Trophoblast cell (in vitro differentiated cells and primary cell): ENCODE measurements at regions not wholly inside any gene's neighbourhood (a gene's known extent, or its start where the extent isn't known, plus 50 kb on each side); places are given as distances from the start of the nearest gene placed in this dataset.

ENCODE experiments used
- DNase-seq, 2 donors: peaks; one replicate each; pipeline ENCODE4 v3.0.0-alpha.2; 2016
- H2AFZ ChIP-seq: 2 replicates; pipeline ENCODE4 v1.6.1; 2013; ENCODE audit warnings: low read length, moderate library complexity, mild to moderate bottlenecking; ENCODE audit not compliant: insufficient read depth, poor library complexity
- H2AK5ac ChIP-seq: 2 replicates; pipeline ENCODE4 v1.6.1; 2013; ENCODE audit warnings: mild to moderate bottlenecking, low read length
- H2BK120ac ChIP-seq: 2 replicates; pipeline ENCODE4 v1.6.1; 2013; ENCODE audit warnings: low read length, mild to moderate bottlenecking, moderate library complexity; ENCODE audit not compliant: insufficient read depth, poor library complexity
- H2BK12ac ChIP-seq: 2 replicates; pipeline ENCODE4 v1.6.1; 2013; ENCODE audit warnings: mild to moderate bottlenecking, low read length, moderate library complexity
- H2BK5ac ChIP-seq: 2 replicates; pipeline ENCODE4 v1.6.1; 2013; ENCODE audit warnings: low read length, low read depth, moderate library complexity, mild to moderate bottlenecking; ENCODE audit not compliant: poor library complexity
- H3K14ac ChIP-seq: 2 replicates; pipeline ENCODE4 v1.6.1; 2013; ENCODE audit warnings: mild to moderate bottlenecking, low read length
- H3K18ac ChIP-seq: 2 replicates; pipeline ENCODE4 v1.6.1; 2013; ENCODE audit warnings: mild to moderate bottlenecking, low read length
- H3K23ac ChIP-seq: 2 replicates; pipeline ENCODE4 v1.6.1; 2013; ENCODE audit warnings: low read length
- H3K27ac ChIP-seq: 2 replicates; pipeline ENCODE4 v1.5.1; 2013; ENCODE audit warnings: low read depth, mild to moderate bottlenecking, inconsistent platforms, low read length, moderate library complexity
- H3K27me3 ChIP-seq: 2 replicates; pipeline ENCODE4 v1.6.1; 2013; ENCODE audit warnings: inconsistent platforms, mild to moderate bottlenecking, low read length, moderate library complexity; ENCODE audit not compliant: insufficient read depth
- H3K36me3 ChIP-seq, 2 experiments: 1 replicate in 1 of 2; 2 replicates in 1 of 2; pipeline ENCODE4 v1.6.1; 2013; ENCODE audit warnings: low read length in 2 of 2, mild to moderate bottlenecking in 2 of 2, moderate library complexity in 1 of 2; ENCODE audit not compliant: insufficient read depth in 2 of 2, control insufficient read depth in 1 of 2
- H3K4ac ChIP-seq: 2 replicates; pipeline ENCODE4 v1.6.1; 2013; ENCODE audit warnings: low read depth, mild to moderate bottlenecking, low read length, moderate library complexity
- H3K4me1 ChIP-seq, 2 experiments: 1 replicate in 1 of 2; 2 replicates in 1 of 2; pipeline ENCODE4 v1.6.1; 2013; ENCODE audit warnings: low read length in 2 of 2, mild to moderate bottlenecking in 2 of 2, moderate library complexity in 1 of 2; ENCODE audit not compliant: insufficient read depth in 2 of 2, control insufficient read depth in 1 of 2
- H3K4me2 ChIP-seq: 2 replicates; pipeline ENCODE4 v1.6.1; 2013; ENCODE audit warnings: inconsistent platforms, mild to moderate bottlenecking, low read length, moderate library complexity
- H3K4me3 ChIP-seq: 2 replicates; pipeline ENCODE4 v1.5.1; 2013; ENCODE audit warnings: mild to moderate bottlenecking, low read depth, low read length, inconsistent platforms
- H3K79me1 ChIP-seq: one replicate; pipeline ENCODE4 v1.6.1; 2013; ENCODE audit warnings: low read length
- H3K79me2 ChIP-seq: 2 replicates; pipeline ENCODE4 v1.6.1; 2013; ENCODE audit warnings: low read length, mild to moderate bottlenecking; ENCODE audit not compliant: control insufficient read depth, insufficient read depth, poor library complexity
- H3K9ac ChIP-seq: 2 replicates; pipeline ENCODE4 v1.6.1; 2013; ENCODE audit warnings: mild to moderate bottlenecking, low read length
- H3K9me3 ChIP-seq: 2 replicates; pipeline ENCODE4 v1.6.1; 2013; ENCODE audit warnings: low read depth, mild to moderate bottlenecking, control low read depth, inconsistent platforms, low read length; ENCODE audit not compliant: insufficient read depth
- H4K12ac ChIP-seq: 2 replicates; pipeline ENCODE4 v1.6.1; 2013; ENCODE audit warnings: low read depth, mild to moderate bottlenecking, low read length, moderate library complexity
- H4K8ac ChIP-seq: 2 replicates; pipeline ENCODE4 v1.6.1; 2013; ENCODE audit warnings: low read depth, mild to moderate bottlenecking, low read length, moderate library complexity
- H4K91ac ChIP-seq: one replicate; pipeline ENCODE4 v1.6.1; 2013; ENCODE audit warnings: low read depth, mild to moderate bottlenecking, low read length, moderate library complexity
- WGBS: extraction: QIAGEN DNeasy Blood & Tissue Kit; methylation state at CpG from one replicate; pipeline ENCODE4 v1.1.7; 2013; ENCODE audit warnings: missing lambda C conversion rate; ENCODE audit not compliant: insufficient read length, insufficient coverage; ENCODE audit errors: extremely low coverage; 5-methylcytosine and 5-hydroxymethylcytosine counted together

GRCh38 chr14:89592961-89593360 lies 175.9 kb upstream of the FOXN3 start:
- Histone ChIP-seq H3K4ac (no peak overlapping the region), H3K79me2 (no peaks in the 10 kb centered on the region), H2AFZ (no peak overlapping the region), H3K4me3 (no peak overlapping the region), H4K12ac (no peak overlapping the region), H4K91ac (no peak overlapping the region), H2BK120ac (no peak overlapping the region), H3K79me1 (peaks cover 3% of the 10 kb centered on the region), H3K14ac (no peak overlapping the region), H3K23ac (no peak overlapping the region), H3K27ac (no peak overlapping the region), H2BK5ac (no peak overlapping the region), H3K9me3 (no peaks in the 10 kb centered on the region), H3K36me3 (peaks cover 0 to 4% of the 10 kb centered on the region in 2 experiments), H3K27me3 (no peaks in the 10 kb centered on the region), H3K9ac (no peak overlapping the region), H2AK5ac (no peak overlapping the region), H3K4me1 (peaks cover 7 to 9% of the 10 kb centered on the region in 2 experiments), H3K4me2 (no peak overlapping the region), H2BK12ac (no peak overlapping the region), H3K18ac (no peak overlapping the region), H4K8ac (no peak overlapping the region)
- no peak for DNase-seq

DNA sequence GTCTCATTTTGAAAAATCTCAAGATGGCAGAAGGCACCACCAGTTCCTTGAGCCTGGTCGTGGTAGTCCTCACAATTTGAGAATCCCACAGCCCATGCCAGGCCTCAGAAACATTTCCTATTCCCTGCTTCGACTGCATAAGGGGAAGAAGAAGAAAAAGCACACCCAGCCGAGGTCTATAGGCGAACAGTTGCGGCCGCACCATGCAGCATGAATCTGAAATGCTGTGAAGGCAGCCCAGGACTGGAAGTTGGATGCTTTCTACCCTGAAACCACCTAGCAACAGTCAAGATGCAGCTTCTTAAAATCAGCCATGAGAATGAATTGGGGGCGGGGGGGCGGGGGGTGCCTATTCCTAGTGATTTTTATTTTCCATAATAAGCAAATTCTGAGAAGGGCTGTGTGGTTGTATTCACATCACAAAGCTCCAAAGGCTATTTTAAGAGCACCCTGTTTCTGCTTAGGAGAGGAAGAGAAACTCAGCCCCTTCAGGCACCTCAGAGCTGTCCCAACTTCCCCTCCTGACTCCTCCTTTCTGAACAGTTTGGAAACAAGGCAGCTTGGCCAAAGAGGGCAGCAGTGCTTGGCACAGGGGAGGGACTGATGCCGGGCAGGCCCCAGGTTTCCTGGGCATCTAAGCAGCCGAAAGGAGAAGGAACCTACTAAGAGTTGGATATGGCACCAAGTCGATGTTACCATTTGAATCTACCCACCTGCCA lies 172.5 kb upstream of the FOXN3 start:
- Histone ChIP-seq H3K4me2 (no peak overlapping the region), H3K79me1 (peaks cover 3% of the 10 kb centered on the region), H2BK12ac (peak overlapping the region; percentile 81), H4K12ac (no peak overlapping the region), H3K18ac (peak overlapping the region; percentile 18), H3K23ac (no peak overlapping the region), H2AK5ac (peak overlapping the region; percentile 83), H3K14ac (no peak overlapping the region), H2BK120ac (no peak overlapping the region), H3K4me1 (peaks cover 7 to 9% of the 10 kb centered on the region in 2 experiments), H3K9me3 (no peaks in the 10 kb centered on the region), H3K27me3 (no peaks in the 10 kb centered on the region), H3K4ac (peak overlapping the region; percentile 21), H2BK5ac (peak overlapping the region; percentile 31), H2AFZ (no peak overlapping the region), H3K36me3 (peaks cover 0 to 2% of the 10 kb centered on the region in 2 experiments), H3K4me3 (no peak overlapping the region), H3K9ac (no peak overlapping the region), H3K79me2 (no peaks in the 10 kb centered on the region), H4K8ac (peak overlapping the region; percentile 62), H4K91ac (peak overlapping the region; percentile 24), H3K27ac (no peak overlapping the region)
- WGBS, result no CpG with 5 or more reads among the region's 11 CpGs
- no peak for DNase-seq

DNA sequence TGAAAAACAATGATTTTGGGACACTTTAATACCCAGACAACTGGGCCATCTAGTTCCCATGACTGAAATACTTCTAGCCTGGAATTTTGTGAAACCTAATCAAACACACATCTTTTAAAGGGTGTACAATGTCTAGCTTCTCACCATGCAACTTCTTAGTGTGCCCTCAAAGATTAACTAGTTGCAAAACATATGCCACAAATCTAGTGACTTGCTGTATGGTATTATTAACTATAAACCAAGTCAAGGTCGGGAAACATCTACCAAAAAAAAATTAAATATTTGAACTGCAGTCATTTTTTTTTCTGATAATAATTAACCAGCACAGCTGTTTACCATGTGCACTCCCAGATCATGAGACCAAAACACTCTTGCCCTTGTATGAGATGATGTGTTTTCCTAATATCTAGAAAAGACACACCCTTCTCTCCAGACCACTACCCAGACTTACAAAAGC lies 171.8 kb upstream of the FOXN3 start:
- Histone ChIP-seq H3K4me2 (no peak overlapping the region), H4K91ac (no peak overlapping the region), H3K27me3 (no peaks in the 10 kb centered on the region), H3K36me3 (peaks cover 0 to 2% of the 10 kb centered on the region in 2 experiments), H4K12ac (no peak overlapping the region), H3K79me2 (no peaks in the 10 kb centered on the region), H3K4ac (no peak overlapping the region), H2AK5ac (no peak overlapping the region), H2AFZ (no peak overlapping the region), H2BK5ac (no peak overlapping the region), H3K4me3 (no peak overlapping the region), H2BK12ac (no peak overlapping the region), H4K8ac (no peak overlapping the region), H3K14ac (no peak overlapping the region), H3K9me3 (no peaks in the 10 kb centered on the region), H3K79me1 (peaks cover 3% of the 10 kb centered on the region), H3K18ac (no peak overlapping the region), H3K4me1 (peaks cover 7 to 9% of the 10 kb centered on the region in 2 experiments), H3K27ac (no peak overlapping the region), H3K9ac (no peak overlapping the region), H2BK120ac (no peak overlapping the region), H3K23ac (no peak overlapping the region)
- no CpG with 5 or more reads among the region's 1 CpG for WGBS
- no peak for DNase-seq

DNA sequence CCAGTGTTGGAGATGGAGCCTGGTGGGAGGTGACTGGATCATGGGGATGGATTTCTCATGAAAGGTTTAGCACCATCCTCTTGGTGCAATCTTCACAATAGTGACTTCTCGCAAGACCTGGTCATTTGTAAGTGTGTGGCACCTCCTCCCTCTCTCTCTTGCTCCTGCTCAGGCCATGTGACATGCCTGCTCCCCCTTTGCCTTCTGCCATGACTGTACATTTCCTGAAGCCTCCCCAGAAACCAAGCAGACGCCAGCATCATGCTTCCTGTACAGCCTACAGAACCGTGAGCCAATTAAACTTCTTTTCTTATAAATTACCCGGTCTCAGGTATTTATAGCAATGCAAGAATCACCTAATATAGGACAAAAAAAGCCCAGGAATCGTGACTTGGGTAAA lies 171.0 kb upstream of the FOXN3 start:
- Histone ChIP-seq H3K79me1 (peaks cover 3% of the 10 kb centered on the region), H3K4me1 (peaks cover 7 to 9% of the 10 kb centered on the region in 2 experiments), H3K27me3 (no peaks in the 10 kb centered on the region), H3K79me2 (no peaks in the 10 kb centered on the region), H2BK5ac (no peak overlapping the region), H4K91ac (no peak overlapping the region), H3K9ac (no peak overlapping the region), H3K9me3 (no peaks in the 10 kb centered on the region), H3K23ac (no peak overlapping the region), H2AK5ac (no peak overlapping the region), H2BK12ac (no peak overlapping the region), H3K14ac (no peak overlapping the region), H3K4ac (no peak overlapping the region), H3K27ac (no peak overlapping the region), H4K12ac (no peak overlapping the region), H3K4me2 (no peak overlapping the region), H2BK120ac (no peak overlapping the region), H3K4me3 (no peak overlapping the region), H4K8ac (no peak overlapping the region), H2AFZ (no peak overlapping the region), H3K18ac (no peak overlapping the region), H3K36me3 (peaks cover 0 to 2% of the 10 kb centered on the region in 2 experiments)
- no peak for DNase-seq
- no CpG with 5 or more reads among the region's 5 CpGs for WGBS
